ENCODE measurements at regions not wholly inside any gene's neighbourhood (a gene's known extent, or its start where the extent isn't known, plus 50 kb on each side); places are given as distances from the start of the nearest gene placed in this dataset.
"Not testable (repeated sequence)": the region's sequence is repeated elsewhere in the genome, so short reads cannot be mapped to it uniquely, and the experiment has no call there.

DNA sequence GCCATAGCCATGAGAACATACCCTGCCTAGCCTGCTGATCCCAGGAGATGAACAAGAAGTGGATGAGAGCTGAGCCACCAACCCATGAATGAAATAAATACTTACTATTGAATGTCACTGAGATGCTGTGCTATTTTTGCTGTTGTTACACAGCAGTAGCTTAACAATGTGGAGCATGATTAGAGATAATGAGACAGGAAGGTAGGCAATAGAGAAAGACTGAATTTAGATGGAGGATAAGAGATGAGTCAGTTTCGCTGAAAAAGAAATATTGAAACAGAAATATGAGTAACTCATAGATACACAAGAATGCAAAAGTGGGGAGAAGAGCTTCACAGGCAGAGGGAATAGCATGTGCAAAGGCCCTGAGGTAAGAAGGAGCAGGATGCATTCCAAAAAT, 94.9 kb upstream of the TOP1 start:
- no peak for DNase-seq
- no peak for ATAC-seq

DNA sequence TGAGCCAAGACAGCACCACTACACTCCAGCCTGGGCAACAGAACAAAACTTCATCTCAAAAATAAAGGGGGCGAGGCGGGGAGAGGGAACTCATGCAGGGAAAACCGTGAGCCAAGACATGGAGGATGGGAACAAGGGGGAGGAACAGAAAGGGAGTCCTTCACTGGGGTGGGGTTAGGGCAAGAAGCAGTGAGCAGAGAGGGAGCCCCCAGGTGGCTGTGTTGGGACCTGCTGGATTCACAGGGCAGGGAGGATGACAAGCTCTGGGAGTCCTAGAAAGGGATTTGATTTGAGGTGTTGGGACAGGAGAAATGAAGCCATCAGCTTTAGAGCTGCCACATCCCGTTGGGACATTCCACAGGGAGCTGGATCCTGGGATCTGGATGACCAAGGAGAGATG, 90.6 kb upstream of the TOP1 start:
- no peak for ATAC-seq
- no peak for DNase-seq

DNA sequence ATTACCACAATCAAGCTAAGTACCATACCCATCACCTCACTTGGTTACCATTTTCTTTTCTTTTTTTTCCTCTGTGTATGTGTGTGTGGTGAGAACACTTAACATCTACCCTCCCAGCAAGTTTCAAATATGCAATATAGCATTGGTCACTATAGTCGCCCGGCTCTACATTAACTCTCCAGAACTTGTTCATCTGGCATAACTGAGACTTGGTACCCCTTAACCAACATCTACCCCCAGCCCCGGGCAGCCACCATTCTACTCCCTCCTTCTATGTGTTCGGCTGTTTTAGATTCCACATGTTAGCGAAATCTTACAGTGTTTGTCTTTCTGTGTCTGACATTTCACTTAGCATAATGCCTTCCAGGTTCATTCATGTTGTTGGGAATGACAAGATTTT, 89.0 kb upstream of the TOP1 start:
- ATAC-seq (no peak), DNase-seq (no peak)

DNA sequence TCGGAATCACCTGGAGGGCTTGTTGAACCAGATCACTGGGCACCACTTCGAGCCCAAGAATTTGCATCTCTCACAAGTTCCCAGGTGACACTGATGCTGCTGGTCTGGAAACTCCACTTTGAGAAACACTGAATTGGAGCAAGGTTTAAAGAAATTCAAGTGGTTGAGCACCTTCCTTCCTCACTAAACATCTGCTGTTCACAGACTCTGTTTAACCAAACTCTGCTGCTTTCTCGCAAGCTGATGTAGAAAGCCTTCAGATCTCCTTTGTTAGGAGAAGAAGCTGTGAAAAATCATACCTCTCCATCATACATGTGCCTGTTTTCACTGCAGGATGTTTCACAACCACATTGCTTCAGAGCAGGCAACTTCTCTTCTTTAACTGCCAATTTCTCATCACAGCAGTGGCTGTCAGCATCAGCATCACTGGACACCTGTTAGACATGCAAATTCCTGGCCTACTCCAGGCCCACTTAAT, 87.5 kb upstream of the TOP1 start:
- DNase-seq, result no peak
- no peak for ATAC-seq

DNA sequence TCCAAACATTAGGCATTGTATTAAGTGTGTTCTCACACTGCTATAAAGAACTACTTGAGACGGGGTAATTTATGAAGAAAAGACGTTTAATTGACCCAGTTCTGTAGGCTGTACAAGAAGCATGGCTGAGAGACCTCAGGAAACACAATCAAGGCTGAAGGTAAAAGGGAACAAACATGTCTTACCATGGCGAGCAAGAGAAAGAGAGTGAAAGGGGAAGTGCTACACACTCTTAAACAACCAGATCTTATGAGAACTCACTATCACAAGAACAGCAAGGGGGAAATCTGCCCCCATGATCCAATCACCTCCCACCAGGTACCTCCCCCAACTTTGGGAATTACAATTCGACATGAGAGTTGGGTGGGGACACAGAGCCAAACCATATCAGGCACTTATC, 86.6 kb upstream of the TOP1 start:
- DNase-seq (no peak), ATAC-seq (no peak)

DNA sequence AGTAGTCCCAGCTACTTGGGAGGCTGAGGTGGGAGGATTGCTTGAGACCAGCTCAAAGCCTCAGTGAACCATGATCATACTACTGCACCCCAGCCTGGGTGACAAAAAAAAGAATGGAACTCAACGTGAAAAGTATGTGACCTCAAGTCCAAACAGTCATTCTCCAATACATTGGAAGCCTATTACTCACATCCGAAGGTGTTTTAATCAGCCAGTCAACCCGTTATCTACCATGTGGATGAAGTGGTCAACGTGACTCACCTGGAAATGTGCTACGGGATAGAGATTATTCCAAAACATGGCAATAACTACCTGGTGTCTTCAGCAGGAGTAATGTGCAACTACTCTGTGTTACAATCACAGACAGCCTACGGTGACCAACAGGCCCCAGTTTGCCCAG, 85.8 kb upstream of the TOP1 start:
- DNase-seq (no peak), ATAC-seq (no peak)

DNA sequence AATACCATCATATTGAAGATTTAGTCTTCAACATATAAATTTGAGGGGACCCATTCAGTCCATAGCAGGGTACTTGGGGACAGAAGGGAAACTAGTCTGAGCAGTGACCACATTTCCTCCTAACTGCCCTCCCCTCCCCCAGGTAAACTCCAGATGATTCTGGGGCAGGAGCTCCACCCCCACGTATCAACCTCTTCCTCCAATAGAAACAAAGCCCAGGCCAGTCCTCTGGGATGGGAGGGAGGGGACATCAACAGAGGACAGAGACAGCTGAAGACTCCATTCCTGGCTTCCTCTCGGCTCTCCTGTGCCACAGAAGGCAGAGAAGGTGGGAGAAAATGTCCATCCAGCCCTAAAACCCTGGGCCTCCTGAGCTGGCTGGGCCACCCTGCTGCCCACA, 85.0 kb upstream of the TOP1 start:
- DNase-seq (no peak), ATAC-seq (no peak)

DNA sequence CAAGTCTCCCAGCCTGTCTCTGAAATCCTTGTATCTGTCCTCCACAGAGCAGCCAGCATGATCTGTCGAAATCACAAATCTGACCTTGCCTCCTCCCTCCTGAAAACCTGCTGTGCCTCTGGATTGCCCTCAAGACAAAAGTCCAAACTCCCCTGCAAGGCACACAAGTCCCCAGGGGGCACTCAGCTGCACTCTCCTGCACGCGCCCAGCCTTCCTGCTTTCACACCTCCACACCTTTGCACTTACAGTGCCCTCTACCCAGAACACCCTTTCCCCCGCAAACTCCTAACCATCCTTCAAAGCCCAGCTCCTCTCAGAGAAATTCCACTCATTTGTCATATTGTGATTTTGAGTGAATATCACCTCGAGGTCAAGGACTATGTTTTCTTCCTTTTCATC, 83.4 kb upstream of the TOP1 start:
- DNase-seq, result no peak
- no peak for ATAC-seq

DNA sequence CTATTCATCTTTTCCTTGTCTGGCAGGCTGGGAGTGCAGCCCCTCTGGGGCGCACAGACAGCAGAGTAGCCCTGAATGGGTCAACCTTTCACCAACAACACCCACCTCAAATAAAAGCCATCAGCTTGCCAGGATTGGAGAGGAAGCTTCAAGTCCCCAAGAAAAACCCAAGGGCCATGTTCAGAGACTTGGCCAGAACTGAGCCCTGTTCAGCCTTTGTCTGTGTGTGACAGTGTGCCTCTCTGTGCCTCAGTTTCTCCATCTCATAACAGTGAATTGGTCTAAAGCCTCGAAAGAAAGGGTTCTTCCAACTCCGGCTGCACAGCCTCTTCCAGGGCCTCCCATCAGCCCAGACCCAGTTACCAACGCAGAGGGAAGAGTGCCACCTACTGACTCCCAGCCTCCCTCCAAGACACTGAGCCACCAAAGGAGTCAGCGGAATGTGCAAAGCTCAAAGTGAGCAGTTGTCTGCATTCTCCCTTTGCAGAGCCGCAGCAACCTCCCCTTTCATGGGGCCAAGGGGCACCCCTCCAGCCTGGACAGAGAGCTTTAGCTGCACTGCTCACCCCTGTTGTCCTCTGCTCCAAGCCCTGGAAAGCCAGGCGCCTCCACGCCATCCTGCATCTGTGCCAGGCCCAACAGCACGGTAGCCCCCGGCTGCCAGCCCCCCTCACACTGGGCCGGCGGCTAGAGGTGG, 82.7 kb upstream of the TOP1 start:
- no peak for DNase-seq
- no peak for ATAC-seq

DNA sequence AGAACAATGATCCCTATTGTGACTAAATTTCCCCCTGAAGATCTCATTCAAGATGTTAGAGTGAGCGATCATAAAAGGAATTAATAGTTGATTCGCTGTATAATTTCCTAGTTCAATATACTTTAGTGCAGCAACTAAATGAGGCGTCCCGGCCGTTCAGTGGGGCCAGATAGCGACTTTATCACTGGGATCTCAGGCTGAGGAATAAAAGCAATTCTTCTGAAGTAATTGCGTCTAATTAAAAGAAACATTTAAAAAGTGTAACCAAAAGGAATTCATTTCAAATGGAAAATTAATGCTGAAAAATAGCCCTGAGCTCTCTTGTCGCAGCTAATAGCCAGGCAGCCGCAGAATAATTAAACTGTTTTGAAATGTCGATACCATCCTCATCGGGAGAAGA, 82.2 kb upstream of the TOP1 start:
- ATAC-seq (no peak), DNase-seq (no peak)

DNA sequence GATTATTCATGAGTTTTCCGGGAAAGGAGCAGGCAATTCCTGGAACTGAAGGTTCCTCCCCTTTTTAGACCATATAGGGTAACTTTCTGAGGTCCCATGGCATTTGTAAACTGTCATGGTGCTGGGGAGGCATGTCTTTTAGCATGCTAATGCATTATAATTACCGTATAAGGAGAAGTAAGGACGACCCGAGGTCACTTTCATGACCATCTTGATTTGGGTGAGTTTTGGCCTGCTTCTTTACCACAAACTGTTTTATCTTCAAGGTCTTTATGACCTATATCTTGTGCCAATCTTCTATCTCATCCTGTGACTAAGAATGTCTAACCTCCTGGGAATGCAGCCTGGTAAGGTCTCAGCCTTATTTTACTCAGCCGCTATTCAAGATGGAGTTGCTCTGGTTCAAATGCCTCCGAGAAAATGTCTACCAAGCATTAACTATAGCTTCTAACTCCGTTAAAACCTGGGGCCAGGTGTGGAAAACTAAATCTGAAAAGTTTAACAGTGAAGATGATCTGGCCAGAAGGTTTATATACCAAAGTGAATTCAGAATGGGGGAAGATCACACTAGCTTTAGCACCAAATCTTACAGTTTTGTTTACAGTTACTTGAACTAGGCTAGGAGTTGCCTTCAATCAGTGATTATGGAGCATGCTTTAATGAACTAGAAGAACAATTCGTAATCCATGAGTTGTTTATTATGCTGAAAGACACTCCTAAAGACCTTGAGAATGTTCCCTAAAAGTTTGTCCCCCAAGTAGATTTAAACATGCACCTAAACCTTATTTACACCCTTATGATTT, 80.0 kb upstream of the TOP1 start:
- DNase-seq, result no peak
- ATAC-seq, result no peak

DNA sequence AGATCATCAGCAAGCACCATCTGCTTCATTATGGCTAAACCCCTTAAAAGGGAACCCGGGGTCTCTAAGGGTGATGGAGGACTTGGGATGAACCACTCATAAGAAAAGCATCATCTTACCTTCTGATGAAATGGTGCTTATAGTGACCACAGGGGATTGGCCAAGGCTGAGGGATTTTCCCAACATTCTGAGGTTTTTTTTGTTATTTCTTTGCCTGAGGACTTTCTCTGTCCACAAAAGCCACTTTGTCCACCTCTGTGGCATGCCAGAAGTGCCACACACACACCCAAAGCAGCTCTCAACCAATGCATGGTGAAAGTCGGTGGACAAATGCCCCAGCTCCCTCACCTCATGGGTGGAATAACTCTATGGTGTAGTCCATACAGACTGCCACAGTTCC, 79.3 kb upstream of the TOP1 start:
- DNase-seq (no peak), ATAC-seq (no peak)

DNA sequence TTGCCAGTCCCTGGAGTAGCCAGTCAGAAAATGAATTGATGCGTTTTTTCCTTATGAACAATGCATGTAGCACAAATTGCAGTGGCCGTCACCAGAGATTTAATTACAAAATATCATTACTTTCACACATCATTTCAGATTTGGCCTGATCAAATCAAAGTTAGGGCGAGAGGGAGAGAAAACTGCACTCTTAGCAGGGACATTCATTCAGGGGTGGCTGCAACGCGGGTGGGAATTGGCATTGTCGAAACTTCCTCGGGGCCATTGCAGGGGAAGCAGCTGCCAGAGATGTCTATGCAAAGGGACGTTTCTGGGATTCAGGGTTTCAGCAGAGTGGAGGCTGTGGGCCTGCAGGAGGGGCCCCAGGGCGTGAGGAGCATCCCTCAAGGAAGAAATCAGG, 76.5 kb upstream of the TOP1 start:
- ATAC-seq (no peak), DNase-seq (no peak)

DNA sequence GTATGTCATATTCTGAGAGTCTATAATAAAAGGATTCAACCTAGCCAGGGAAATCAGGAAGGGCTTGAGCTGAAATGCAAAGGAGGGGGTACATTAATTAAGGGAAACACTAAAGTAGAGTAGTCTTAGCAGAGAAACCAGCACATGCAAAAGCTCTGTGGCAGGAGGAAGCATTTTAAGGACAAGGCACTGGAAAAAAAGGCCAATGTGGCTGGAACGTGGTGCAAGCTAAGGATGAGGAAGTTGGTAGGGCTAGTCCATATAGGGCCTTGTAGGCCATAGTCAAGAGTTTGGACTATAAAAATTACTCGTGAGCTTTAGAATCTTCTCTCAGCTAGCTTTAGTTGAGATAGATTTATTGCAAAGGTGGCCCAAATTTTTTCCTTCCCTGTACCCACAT, 75.2 kb upstream of the TOP1 start:
- no peak for ATAC-seq
- no peak for DNase-seq

DNA sequence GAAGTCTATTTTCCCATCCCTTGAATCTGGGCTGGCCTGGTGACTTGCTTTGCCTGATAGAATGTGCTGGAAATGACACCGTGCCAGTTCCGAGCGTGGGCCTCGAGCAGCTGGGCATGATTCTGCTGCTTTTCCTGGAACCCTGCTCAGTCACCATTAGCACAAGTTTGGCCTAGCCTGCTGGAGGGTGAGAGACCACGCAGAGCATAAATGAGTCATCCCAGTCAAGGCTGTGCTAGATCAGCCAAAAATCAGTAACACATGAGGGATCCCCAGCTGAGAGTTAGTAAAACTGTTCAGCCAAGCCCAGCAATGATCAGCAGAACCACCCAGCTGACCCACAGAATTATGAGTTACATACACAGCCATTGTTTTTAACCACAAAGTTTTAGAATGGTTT, 74.8 kb upstream of the TOP1 start:
- no peak for DNase-seq
- ATAC-seq, result peak; percentile 56

DNA sequence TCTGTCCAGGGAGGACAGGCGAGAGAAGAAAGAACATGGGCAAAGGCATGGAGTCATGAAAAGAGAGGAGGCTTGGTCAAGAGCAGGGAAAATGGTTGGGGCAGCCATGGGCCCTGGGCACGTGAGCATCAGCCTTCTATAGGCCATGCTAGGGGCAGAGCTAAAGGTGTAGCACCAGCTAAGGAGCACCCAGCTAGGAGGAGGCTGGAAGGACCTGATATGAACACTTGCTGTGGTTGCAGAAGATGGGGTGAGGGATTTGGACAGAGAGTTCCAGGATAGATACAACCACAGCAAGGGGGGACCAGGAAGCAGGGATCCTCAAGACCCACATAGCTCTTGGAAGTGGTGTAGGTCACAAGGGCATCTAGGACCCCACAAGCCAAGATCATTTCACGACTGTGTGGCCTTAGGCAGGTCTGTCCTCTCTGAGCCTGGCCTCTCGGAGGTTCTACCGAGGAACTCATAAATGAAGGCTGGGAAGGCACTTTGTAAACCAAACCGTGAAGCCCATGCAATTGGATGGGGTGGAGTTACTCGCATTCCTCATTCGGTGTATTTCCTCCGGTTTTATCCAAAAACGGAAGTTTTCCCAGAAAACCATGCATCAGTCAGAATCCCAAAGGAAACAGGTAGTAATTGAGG, 74.0 kb upstream of the TOP1 start:
- DNase-seq (no peak), ATAC-seq (no peak)

DNA sequence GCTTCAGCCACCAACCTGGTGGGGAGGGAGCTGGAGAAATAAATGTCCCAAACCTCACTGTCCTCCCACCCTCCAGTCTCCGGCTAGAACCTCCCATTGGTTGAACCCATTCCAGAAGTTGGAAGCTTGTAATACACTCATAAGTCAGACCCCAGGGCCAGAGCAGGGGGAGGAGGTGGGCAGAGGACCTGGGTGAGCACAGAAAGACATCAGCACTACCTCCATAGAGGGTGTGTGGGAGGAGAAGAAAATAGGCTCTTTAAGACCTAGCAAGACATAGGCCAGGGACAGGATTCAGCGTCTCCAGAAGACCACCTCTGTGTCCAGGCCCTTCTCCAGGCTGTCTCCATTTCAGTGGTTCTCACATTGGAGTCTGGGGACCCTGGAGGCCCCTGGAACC, 73.3 kb upstream of the TOP1 start:
- DNase-seq, result no peak
- ATAC-seq, result no peak

DNA sequence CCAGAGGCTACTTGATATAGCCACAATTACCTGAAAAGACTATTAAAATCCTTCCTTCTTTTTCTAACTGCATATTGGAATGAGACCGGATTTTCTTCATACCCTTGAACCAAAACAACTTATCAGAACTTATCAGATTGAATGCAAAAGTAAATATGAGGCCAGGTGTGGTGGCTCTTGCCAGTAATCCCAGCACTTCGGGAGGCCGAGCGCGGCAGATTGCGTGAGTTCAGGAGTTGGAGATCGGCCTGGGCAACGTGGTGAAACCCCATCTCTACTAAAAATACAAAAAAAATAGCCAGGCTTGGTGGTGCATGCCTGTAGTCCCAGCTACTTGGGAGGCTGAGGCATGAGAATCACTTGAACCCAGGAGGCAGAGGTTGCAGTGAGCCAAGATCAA, 72.8 kb upstream of the TOP1 start:
- DNase-seq, ATAC-seq: not testable (repeated sequence)

DNA sequence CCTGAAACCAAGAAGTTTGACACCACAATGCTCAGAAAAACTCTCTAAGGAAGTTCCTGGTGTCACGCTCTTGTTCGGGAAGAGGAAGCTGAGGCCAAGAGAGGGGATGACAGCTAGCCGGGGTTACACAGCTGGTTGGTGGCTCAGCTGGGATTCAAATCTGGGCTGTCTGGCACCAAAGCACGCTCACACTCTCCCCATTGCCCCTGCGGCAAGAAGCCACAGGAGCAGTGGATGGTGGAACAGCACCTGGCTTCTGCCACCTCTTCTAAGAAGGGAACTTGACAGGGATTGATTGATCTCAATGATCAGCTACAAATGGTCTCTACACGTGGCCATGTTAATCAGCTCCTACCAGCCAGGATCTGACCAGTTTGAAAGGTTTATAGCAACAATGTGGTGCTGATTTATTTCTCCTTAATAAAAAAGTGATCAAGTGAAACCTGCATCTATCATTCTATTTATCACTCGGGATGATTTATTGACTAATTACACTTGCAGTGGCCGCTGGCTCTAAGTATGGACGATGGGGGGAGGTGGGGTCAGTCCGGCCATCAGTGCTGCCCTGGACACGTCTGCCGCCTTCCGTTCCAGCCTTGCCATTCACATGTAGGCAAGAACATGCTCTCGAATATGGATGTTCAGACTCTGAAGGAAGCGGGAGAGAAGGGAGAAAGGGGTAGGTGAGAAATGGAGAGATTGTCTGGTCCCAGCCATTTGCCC, 71.9 kb upstream of the TOP1 start:
- DNase-seq (no peak), ATAC-seq (no peak)

DNA sequence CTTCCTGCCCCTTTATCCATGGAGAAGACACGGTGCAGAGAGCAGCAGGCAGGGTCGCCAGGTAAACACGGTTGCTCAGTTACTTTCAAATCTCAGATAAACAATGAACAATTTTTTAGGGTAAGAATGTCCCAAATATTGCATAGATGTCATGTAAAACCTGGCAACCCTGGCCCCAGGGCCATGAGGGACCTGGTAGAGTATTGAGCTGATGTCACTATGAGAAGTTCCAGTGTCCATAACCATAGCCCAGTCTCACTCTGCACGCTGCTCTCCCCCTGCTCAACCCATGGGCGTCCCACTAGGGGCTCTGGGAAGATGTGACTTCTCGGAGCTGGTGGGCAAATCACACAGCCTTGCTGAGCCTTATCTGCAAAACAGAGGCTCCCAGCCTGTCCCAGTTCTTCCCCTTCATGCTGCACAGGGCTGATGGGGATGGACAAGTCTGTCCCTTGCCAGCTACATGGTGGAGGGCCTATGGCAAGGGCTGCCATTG, 71.3 kb upstream of the TOP1 start:
- no peak for DNase-seq
- ATAC-seq, result no peak

DNA sequence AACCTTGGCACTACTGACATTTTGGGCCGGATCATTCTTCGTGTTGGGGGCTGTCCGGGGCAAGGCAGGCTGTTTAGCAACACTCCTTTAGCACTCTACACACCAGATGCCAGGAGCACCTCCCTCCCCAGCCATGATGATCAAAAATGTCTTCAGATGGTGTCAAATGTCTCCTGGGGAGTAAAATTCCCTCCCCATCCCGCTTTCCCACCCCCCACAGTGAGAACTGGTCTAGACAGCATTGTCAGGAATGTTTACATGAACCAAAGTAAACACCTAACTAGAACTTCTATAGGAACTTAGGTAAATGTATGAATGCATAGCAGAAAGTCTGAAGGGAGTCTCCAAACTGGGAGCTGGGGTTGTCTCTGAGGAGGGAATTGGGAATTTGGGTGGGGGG, 70.0 kb upstream of the TOP1 start:
- ATAC-seq, result no peak
- no peak for DNase-seq

DNA sequence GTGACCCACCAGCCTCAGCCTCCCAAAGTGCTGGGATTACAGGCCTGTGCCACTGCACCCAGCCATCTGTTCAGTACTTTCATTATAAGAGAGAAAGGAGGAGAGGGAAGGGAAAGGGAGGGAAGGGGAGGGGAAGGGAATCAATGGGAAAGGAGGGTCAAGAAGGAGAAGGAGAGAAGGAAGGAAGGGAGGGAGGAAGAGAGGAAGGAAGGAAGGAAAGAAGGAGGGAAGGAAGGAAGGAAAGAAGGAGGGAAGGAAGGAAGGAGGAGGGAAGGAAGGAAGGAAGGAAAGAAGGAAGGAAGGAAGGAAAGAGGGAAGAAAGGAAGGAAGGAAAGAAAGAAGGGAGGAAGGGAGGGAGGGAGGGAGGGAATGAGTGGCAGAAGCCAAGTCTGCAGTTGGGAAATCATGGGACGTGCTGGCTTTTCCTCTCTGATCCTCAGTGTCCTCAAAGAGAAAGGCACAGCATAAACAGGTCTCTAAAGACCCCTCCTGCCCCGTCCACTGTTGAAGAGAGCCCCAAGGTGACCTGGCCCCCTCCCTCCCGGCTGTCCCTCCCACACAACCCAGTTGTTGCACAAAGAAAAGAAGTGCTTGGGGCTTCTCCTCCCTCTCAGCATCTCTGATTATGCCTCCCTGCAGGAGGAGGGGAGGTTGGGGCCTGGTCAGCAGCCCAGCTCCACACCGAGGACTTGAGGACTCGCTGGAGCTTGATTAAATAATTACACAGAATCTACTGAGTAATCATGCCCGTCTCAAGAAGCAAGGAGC, 69.1 kb upstream of the TOP1 start:
- ATAC-seq, result no peak
- DNase-seq, result no peak
